Activated CD8-positive, alpha-beta T cell treated with anti-CD3 and anti-CD28 coated beads, Interleukin-2, amount 10 ng/mL, durations not matched to agents 7 days and 5 days (primary cell): ENCODE measurements at regions not wholly inside any gene's neighbourhood (a gene's known extent, or its start where the extent isn't known, plus 50 kb on each side); places are given as distances from the start of the nearest gene placed in this dataset.

Experiments
- ATAC-seq: fragments of 150-1000 bp; cut with Tn5 transposase; one replicate; pipeline ENCODE4 v1.10.0; 2021; ENCODE audit warnings: moderate library complexity
- CTCF ChIA-PET: fragments of 350-600 bp; sonication (Branson Sonifier 250); formaldehyde crosslinking; loops from one replicate; lab custom pipeline; 2021; ENCODE audit warnings: antibody characterized with exemption; lab: Charles Lee
- POLR2A ChIA-PET: fragments of 350-600 bp; sonication (Branson Sonifier 250); formaldehyde crosslinking; loops from one replicate; lab custom pipeline; 2021; ENCODE audit warnings: antibody characterized with exemption; lab: Charles Lee
- DNase-seq: peaks from one replicate; pipeline ENCODE4 v3.0.0-alpha.2; 2020
- H3K27ac Mint-ChIP-seq: one replicate; pipeline ENCODE4 v1.8.0; 2021; ENCODE audit warnings: mild to moderate bottlenecking, mixed read lengths
- H3K27me3 Mint-ChIP-seq: one replicate; pipeline ENCODE4 v1.8.0; 2021; ENCODE audit warnings: low read depth, mixed read lengths
- H3K36me3 Mint-ChIP-seq: one replicate; pipeline ENCODE4 v1.8.0; 2021; ENCODE audit warnings: low read depth, mixed read lengths
- H3K4me1 Mint-ChIP-seq: one replicate; pipeline ENCODE4 v1.8.0; 2021; ENCODE audit warnings: low read depth, mixed read lengths
- H3K4me3 Mint-ChIP-seq: one replicate; pipeline ENCODE4 v1.8.0; 2021; ENCODE audit warnings: mild to moderate bottlenecking, mixed read lengths
- H3K9me3 Mint-ChIP-seq: one replicate; pipeline ENCODE4 v1.8.0; 2022; ENCODE audit warnings: mixed read lengths; ENCODE audit not compliant: insufficient read depth

DNA sequence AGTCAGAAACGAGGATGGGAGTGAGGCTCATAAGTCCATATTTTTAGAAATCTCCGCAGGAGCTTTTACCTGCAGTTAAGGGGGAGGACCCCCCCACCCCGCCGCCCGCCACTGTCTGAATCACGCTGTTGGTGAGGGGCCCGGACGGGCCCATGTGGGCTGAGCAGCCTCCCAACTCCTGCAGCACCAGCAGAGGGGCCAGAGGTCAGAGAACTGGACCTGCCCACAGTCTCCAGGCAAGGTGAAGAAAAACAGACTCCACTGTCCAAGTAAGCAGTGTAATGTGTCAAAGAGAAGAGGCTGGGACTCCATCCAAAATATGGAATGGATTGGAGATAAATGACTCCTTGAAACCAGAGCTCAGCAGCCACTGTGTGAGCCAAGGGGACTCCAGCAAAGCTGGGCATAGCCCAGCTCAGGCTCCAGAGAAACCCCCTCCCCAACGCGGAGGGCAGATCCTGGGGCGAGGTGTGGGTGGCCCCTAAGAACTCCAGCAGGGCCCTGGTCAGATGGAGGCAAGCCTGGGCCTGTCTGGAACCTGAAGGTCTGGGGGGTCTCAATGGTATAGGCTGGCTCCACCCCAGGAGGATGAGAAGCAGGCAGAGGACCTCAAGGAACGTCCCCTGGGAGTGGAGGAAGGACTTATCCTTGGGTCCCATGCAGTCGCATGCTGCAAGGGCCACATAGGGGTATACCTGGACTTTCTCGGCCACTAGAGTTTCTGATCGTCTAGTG is 128.5 kb upstream of the TNS3 start:
- CTCF ChIA-PET, result no interaction called here
- no peaks in the 10 kb centered on the region for H3K4me1 Mint-ChIP-seq
- H3K9me3 Mint-ChIP-seq, result no peaks in the 10 kb centered on the region
- H3K27ac Mint-ChIP-seq, result no peak overlapping the region
- H3K36me3 Mint-ChIP-seq, result no peaks in the 10 kb centered on the region
- no peak for ATAC-seq
- POLR2A ChIA-PET, result no interaction called here
- DNase-seq, result no peak
- no peaks in the 10 kb centered on the region for H3K27me3 Mint-ChIP-seq
- no peak overlapping the region for H3K4me3 Mint-ChIP-seq

DNA sequence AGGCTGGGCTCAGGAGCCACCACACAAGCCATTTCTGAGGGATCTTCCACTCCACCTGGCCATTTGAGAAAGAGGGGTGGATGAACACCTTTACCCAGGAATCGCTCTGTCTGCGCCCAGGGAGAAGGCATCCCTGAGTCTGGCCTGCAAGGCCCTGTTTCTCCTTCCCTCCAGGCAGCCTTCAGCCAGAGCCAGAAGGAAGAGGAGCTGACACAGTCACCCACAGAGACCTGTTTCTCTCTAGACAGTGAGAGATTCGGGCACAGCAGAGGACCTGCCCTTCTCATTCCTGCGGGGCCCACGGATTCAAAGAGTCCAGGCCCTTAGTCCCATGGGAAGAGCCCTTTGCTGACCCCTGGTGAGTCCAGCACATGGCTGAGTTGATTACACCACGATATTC is 127.5 kb upstream of the TNS3 start:
- ChIA-PET CTCF (no interaction called here), POLR2A (no interaction called here)
- Mint-ChIP-seq H3K4me1 (no peaks in the 10 kb centered on the region), H3K27me3 (no peaks in the 10 kb centered on the region), H3K36me3 (no peaks in the 10 kb centered on the region), H3K9me3 (no peaks in the 10 kb centered on the region), H3K4me3 (no peak overlapping the region), H3K27ac (no peak overlapping the region)
- no peak for ATAC-seq
- DNase-seq, result no peak

DNA sequence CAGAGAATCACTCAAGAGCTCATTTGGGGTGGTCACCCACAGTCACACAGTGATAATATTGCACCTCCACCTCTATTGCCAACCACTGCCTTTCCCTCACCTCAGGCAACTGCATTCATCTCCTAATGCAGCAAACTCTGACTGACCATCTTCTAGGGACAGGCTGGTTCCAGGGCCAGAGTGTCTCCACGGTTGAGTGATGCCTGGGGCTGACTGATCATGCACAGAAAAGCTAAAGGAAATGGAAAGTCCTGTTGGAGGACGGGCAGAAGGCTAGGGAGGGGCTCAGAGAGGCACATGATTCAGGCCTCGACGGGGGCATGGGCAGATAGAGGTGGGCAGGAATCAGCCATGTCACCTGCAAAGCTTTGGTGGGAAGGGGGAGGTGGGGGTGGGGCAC is 127.1 kb upstream of the TNS3 start:
- ChIA-PET POLR2A (no interaction called here), CTCF (no interaction called here)
- ATAC-seq, result no peak
- H3K4me3 Mint-ChIP-seq, result no peak overlapping the region
- H3K9me3 Mint-ChIP-seq, result no peaks in the 10 kb centered on the region
- H3K27me3 Mint-ChIP-seq, result no peaks in the 10 kb centered on the region
- H3K36me3 Mint-ChIP-seq, result no peaks in the 10 kb centered on the region
- H3K27ac Mint-ChIP-seq, result no peak overlapping the region
- DNase-seq, result no peak
- no peaks in the 10 kb centered on the region for H3K4me1 Mint-ChIP-seq

- no peaks in the 10 kb centered on the region for H3K36me3 Mint-ChIP-seq
- POLR2A ChIA-PET, result no interaction called here
- DNase-seq (no peak), ATAC-seq (no peak)
- no peaks in the 10 kb centered on the region for H3K9me3 Mint-ChIP-seq
- no peak overlapping the region for H3K4me3 Mint-ChIP-seq
- CTCF ChIA-PET, result no interaction called here
- no peaks in the 10 kb centered on the region for H3K4me1 Mint-ChIP-seq
- no peak overlapping the region for H3K27ac Mint-ChIP-seq
- H3K27me3 Mint-ChIP-seq, result no peaks in the 10 kb centered on the region
Observed at GRCh38 chr7:47707583-47707982, 125.7 kb upstream of the TNS3 start.

GRCh38 chr7:47704936-47705335 is 123.0 kb upstream of the TNS3 start:
- ChIA-PET CTCF (no interaction called here), POLR2A (no interaction called here)
- H3K4me1 Mint-ChIP-seq, result no peaks in the 10 kb centered on the region
- ATAC-seq (no peak), DNase-seq (no peak)
- H3K36me3 Mint-ChIP-seq, result no peaks in the 10 kb centered on the region
- H3K27ac Mint-ChIP-seq, result no peak overlapping the region
- H3K27me3 Mint-ChIP-seq, result no peaks in the 10 kb centered on the region
- no peak overlapping the region for H3K4me3 Mint-ChIP-seq
- no peaks in the 10 kb centered on the region for H3K9me3 Mint-ChIP-seq

GRCh38 chr7:47702080-47702479 is 120.2 kb upstream of the TNS3 start:
- Mint-ChIP-seq H3K27ac (no peak overlapping the region), H3K9me3 (no peaks in the 10 kb centered on the region), H3K4me1 (no peaks in the 10 kb centered on the region), H3K27me3 (no peaks in the 10 kb centered on the region), H3K4me3 (no peak overlapping the region), H3K36me3 (no peaks in the 10 kb centered on the region)
- CTCF ChIA-PET, result no interaction called here
- DNase-seq (no peak), ATAC-seq (no peak)
- POLR2A ChIA-PET, result no interaction called here

GRCh38 chr7:47698386-47698785 is 116.5 kb upstream of the TNS3 start:
- Mint-ChIP-seq H3K9me3 (no peaks in the 10 kb centered on the region), H3K4me1 (no peaks in the 10 kb centered on the region), H3K36me3 (no peaks in the 10 kb centered on the region), H3K4me3 (no peak overlapping the region), H3K27me3 (no peaks in the 10 kb centered on the region), H3K27ac (no peak overlapping the region)
- POLR2A ChIA-PET, result no interaction called here
- ATAC-seq (no peak), DNase-seq (no peak)
- CTCF ChIA-PET, result no interaction called here

GRCh38 chr7:47697543-47697942 is 115.6 kb upstream of the TNS3 start:
- CTCF ChIA-PET, result no interaction called here
- no peak for ATAC-seq
- Mint-ChIP-seq H3K36me3 (no peaks in the 10 kb centered on the region), H3K9me3 (no peaks in the 10 kb centered on the region), H3K27me3 (no peaks in the 10 kb centered on the region), H3K4me1 (no peaks in the 10 kb centered on the region), H3K4me3 (no peak overlapping the region), H3K27ac (no peak overlapping the region)
- DNase-seq, result no peak
- POLR2A ChIA-PET, result no interaction called here

- H3K36me3 Mint-ChIP-seq, result no peaks in the 10 kb centered on the region
- H3K9me3 Mint-ChIP-seq, result no peaks in the 10 kb centered on the region
- ChIA-PET POLR2A (no interaction called here), CTCF (no interaction called here)
- DNase-seq (no peak), ATAC-seq (no peak)
- no peaks in the 10 kb centered on the region for H3K4me1 Mint-ChIP-seq
- H3K4me3 Mint-ChIP-seq, result no peak overlapping the region
- H3K27me3 Mint-ChIP-seq, result no peaks in the 10 kb centered on the region
- H3K27ac Mint-ChIP-seq, result no peak overlapping the region
Observed at GRCh38 chr7:47696152-47696710, 114.3 kb upstream of the TNS3 start.

- CTCF ChIA-PET, result no interaction called here
Observed at GRCh38 chr7:47693216-47693615, 111.3 kb upstream of the TNS3 start.

GRCh38 chr7:47691988-47692387 is 110.1 kb upstream of the TNS3 start:
- Mint-ChIP-seq H3K36me3 (no peaks in the 10 kb centered on the region), H3K27ac (no peak overlapping the region), H3K4me3 (no peak overlapping the region), H3K9me3 (no peaks in the 10 kb centered on the region), H3K27me3 (no peaks in the 10 kb centered on the region), H3K4me1 (no peaks in the 10 kb centered on the region)
- no peak for DNase-seq
- no peak for ATAC-seq
- ChIA-PET POLR2A (no interaction called here), CTCF (no interaction called here)

More at GRCh38 chr7:47693216-47693615, 111.3 kb upstream of the TNS3 start:
- DNase-seq (no peak), ATAC-seq (no peak)
- no peaks in the 10 kb centered on the region for H3K36me3 Mint-ChIP-seq
- no peak overlapping the region for H3K27ac Mint-ChIP-seq
- POLR2A ChIA-PET, result no interaction called here
- no peaks in the 10 kb centered on the region for H3K4me1 Mint-ChIP-seq
- no peaks in the 10 kb centered on the region for H3K27me3 Mint-ChIP-seq
- no peaks in the 10 kb centered on the region for H3K9me3 Mint-ChIP-seq
- no peak overlapping the region for H3K4me3 Mint-ChIP-seq

GRCh38 chr7:47690902-47691558 is 109.1 kb upstream of the TNS3 start:
- CTCF ChIA-PET, result no interaction called here

More at GRCh38 chr7:47690902-47691558, 109.1 kb upstream of the TNS3 start:
- POLR2A ChIA-PET, result no interaction called here
- Mint-ChIP-seq H3K27ac (no peak overlapping the region), H3K4me1 (no peaks in the 10 kb centered on the region), H3K36me3 (no peaks in the 10 kb centered on the region), H3K27me3 (no peaks in the 10 kb centered on the region), H3K9me3 (no peaks in the 10 kb centered on the region), H3K4me3 (no peak overlapping the region)
- DNase-seq, result no peak
- ATAC-seq, result no peak
